ENCODE measurements at regions not wholly inside any gene's neighbourhood (a gene's known extent, or its start where the extent isn't known, plus 50 kb on each side); places are given as distances from the start of the nearest gene placed in this dataset.

DNA sequence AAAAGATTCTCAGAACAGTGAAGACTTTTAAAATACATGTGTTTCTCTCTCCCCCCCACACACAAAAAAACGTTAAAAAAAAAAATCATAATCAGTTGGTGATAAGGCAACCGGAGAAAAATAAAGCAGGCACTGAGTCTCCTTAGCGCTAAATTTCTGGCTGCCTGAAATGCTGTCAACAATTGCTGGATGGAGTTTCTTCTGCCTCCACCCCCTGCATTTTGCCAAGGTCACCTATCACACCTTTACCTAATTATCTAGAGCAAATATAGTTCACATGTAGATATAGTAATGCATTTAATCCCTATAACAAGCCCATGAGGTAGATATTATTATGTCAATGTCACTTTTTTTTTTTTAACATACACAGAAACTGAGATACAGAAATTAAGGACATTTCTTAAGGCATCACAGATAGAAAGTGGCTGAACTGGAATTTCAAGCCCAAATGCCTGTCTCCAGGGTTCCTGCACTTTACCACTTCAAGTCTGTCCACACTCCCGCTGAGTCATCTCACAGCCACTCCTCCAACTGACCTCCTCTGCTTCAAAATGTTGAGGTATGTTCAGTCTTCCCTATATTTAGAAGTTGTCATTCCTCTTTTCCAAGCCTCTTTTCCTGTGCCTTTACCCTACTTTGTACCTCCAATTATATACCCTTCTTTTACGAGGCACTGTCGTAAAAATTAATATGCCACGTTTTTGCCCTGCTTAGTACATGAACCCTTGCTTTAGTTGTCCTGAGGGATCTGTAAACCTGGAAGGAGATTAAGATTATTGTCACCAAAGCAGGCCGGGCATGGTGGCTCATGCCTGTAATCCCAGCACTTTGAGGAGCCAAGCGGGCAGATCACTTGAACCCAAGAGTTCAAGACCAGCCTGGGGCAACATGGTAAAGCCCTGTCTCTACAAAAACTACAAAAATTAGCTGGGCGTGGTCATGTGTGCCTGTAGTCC is 72.8 kb upstream of the MPP7 start:
- DNase-seq, result peak; percentile 81
- no peak overlapping the region for H3K27ac ChIP-seq (ENCODE audit: low read depth, low read length)
- no CpG with 5 or more reads among the region's 10 CpGs for WGBS (ENCODE audit: extremely low coverage, insufficient coverage, low lambda C conversion rate)

GRCh38 chr10:28378986-28379585 is 76.2 kb upstream of the MPP7 start:
- H2AK5ac ChIP-seq (ENCODE audit: low read length), result no peak overlapping the region
- no CpG with 5 or more reads among the region's 8 CpGs for WGBS (ENCODE audit: extremely low coverage, insufficient coverage, low lambda C conversion rate)
- H3K27me3 ChIP-seq (ENCODE audit: insufficient read depth, low read length, poor library complexity), result no peaks in the 10 kb centered on the region
- H3K4me3 ChIP-seq (ENCODE audit: low read length), result no peak overlapping the region
- no peak overlapping the region for H2BK120ac ChIP-seq (ENCODE audit: low read depth, low read length)
- no peaks in the 10 kb centered on the region for H3K36me3 ChIP-seq (ENCODE audit: control insufficient read depth, insufficient read depth, low read length)
- no peak overlapping the region for H3K23ac ChIP-seq (ENCODE audit: low read length)
- no peaks in the 10 kb centered on the region for H3K79me2 ChIP-seq (ENCODE audit: control insufficient read depth, insufficient read depth, low read length)
- no peak overlapping the region for H3K4me2 ChIP-seq (ENCODE audit: low read length)
- H3K4ac ChIP-seq (ENCODE audit: low read depth, low read length), result no peak overlapping the region
- H3K4me1 ChIP-seq (ENCODE audit: control insufficient read depth, low read depth, low read length), result no peaks in the 10 kb centered on the region
- no peak overlapping the region for H2BK15ac ChIP-seq (replicated peaks; ENCODE audit: low read depth)
- no peak overlapping the region for H4K8ac ChIP-seq (ENCODE audit: low read depth, low read length)
- no peaks in the 10 kb centered on the region for H3K79me1 ChIP-seq (ENCODE audit: low read length)
- no peak overlapping the region for H4K5ac ChIP-seq (ENCODE audit: low read length)
- H2BK5ac ChIP-seq (ENCODE audit: low read length), result no peak overlapping the region
- H3K27ac ChIP-seq (ENCODE audit: low read depth, low read length), result no peak overlapping the region
- DNase-seq, result no peak
- no peak overlapping the region for H3K18ac ChIP-seq (ENCODE audit: low read length)
- H3K56ac ChIP-seq (ENCODE audit: low read length), result no peak overlapping the region
- no peak overlapping the region for H3K9ac ChIP-seq (ENCODE audit: low read length)

More for the DNA sequence above, 72.8 kb upstream of the MPP7 start:
- no peaks in the 10 kb centered on the region for H3K79me1 ChIP-seq (ENCODE audit: low read length)
- H3K4ac ChIP-seq (ENCODE audit: low read depth, low read length), result no peak overlapping the region
- no peak overlapping the region for H3K9ac ChIP-seq (ENCODE audit: low read length)
- H4K8ac ChIP-seq (ENCODE audit: low read depth, low read length), result no peak overlapping the region
- H2BK5ac ChIP-seq (ENCODE audit: low read length), result no peak overlapping the region
- no peak overlapping the region for H3K4me3 ChIP-seq (ENCODE audit: low read length)
- no peak overlapping the region for H2BK15ac ChIP-seq (replicated peaks; ENCODE audit: low read depth)
- no peaks in the 10 kb centered on the region for H3K4me1 ChIP-seq (ENCODE audit: control insufficient read depth, low read depth, low read length)
- H2AK5ac ChIP-seq (ENCODE audit: low read length), result no peak overlapping the region
- no peaks in the 10 kb centered on the region for H3K27me3 ChIP-seq (ENCODE audit: insufficient read depth, low read length, poor library complexity)
- no peaks in the 10 kb centered on the region for H3K36me3 ChIP-seq (ENCODE audit: control insufficient read depth, insufficient read depth, low read length)
- H4K5ac ChIP-seq (ENCODE audit: low read length), result no peak overlapping the region
- no peak overlapping the region for H3K4me2 ChIP-seq (ENCODE audit: low read length)
- no peak overlapping the region for H3K23ac ChIP-seq (ENCODE audit: low read length)
- H3K18ac ChIP-seq (ENCODE audit: low read length), result no peak overlapping the region
- H2BK120ac ChIP-seq (ENCODE audit: low read depth, low read length), result no peak overlapping the region
- no peak overlapping the region for H3K56ac ChIP-seq (ENCODE audit: low read length)
- no peaks in the 10 kb centered on the region for H3K79me2 ChIP-seq (ENCODE audit: control insufficient read depth, insufficient read depth, low read length)

DNA sequence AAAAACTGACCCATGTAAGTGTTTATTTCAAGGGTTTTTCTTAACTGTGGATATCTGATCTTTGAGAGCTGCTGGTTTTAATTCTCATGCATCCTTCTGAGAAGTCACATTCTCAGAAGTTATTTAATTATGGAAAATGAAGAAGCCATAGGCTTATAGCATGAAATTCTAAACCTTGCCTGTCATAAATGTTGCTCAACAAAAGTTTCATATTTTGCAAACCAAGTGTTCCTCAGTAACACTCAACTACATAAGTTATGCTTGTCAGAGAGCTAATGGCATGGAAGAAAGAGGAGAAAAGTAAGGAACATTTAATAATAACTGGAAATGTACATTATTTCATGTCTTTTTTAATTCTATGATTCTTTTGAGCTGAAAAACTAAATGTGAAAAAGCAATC is 78.6 kb upstream of the MPP7 start:
- no peak overlapping the region for H2BK5ac ChIP-seq (ENCODE audit: low read length)
- H2AK5ac ChIP-seq (ENCODE audit: low read length), result no peak overlapping the region
- H3K4me1 ChIP-seq (ENCODE audit: control insufficient read depth, low read depth, low read length), result peaks cover 3% of the 10 kb centered on the region
- no peak overlapping the region for H3K23ac ChIP-seq (ENCODE audit: low read length)
- no peak overlapping the region for H2BK120ac ChIP-seq (ENCODE audit: low read depth, low read length)
- no peak overlapping the region for H3K4ac ChIP-seq (ENCODE audit: low read depth, low read length)
- no peak overlapping the region for H3K18ac ChIP-seq (ENCODE audit: low read length)
- H3K79me2 ChIP-seq (ENCODE audit: control insufficient read depth, insufficient read depth, low read length), result no peaks in the 10 kb centered on the region
- H3K9ac ChIP-seq (ENCODE audit: low read length), result no peak overlapping the region
- no peak overlapping the region for H4K8ac ChIP-seq (ENCODE audit: low read depth, low read length)
- H3K27ac ChIP-seq (ENCODE audit: low read depth, low read length), result no peak overlapping the region
- H2BK15ac ChIP-seq (replicated peaks; ENCODE audit: low read depth), result no peak overlapping the region
- no peak overlapping the region for H3K4me3 ChIP-seq (ENCODE audit: low read length)
- no peaks in the 10 kb centered on the region for H3K79me1 ChIP-seq (ENCODE audit: low read length)
- H3K36me3 ChIP-seq (ENCODE audit: control insufficient read depth, insufficient read depth, low read length), result no peaks in the 10 kb centered on the region
- H3K27me3 ChIP-seq (ENCODE audit: insufficient read depth, low read length, poor library complexity), result no peaks in the 10 kb centered on the region
- DNase-seq, result no peak
- H4K5ac ChIP-seq (ENCODE audit: low read length), result no peak overlapping the region
- H3K4me2 ChIP-seq (ENCODE audit: low read length), result no peak overlapping the region
- no peak overlapping the region for H3K56ac ChIP-seq (ENCODE audit: low read length)

DNA sequence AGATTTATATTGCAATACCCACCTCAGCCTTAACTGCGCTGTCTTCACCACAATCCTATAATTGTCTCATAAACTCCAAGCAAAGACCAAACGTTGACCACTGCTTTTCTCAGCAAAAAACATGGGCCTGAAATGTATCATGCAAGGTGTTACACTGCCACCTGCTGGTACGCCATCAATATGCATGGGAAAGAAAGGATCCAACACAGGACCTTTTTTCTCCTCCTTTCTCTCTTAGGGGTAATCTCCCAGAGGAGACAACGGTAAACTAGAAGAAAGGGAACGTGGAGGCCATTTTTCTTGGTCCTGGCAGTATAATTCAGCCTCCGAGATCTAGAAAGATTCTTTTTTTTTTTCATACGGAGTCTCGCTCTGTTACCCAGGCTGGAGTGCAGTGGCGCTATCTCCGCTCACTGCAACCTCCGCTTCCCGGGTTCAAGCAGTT is 79.1 kb upstream of the MPP7 start:
- Histone ChIP-seq H2AK5ac (ENCODE audit: low read length) (no peak overlapping the region), H3K4me3 (ENCODE audit: low read length) (no peak overlapping the region), H3K56ac (ENCODE audit: low read length) (no peak overlapping the region), H3K79me2 (ENCODE audit: control insufficient read depth, insufficient read depth, low read length) (no peaks in the 10 kb centered on the region), H3K4me2 (ENCODE audit: low read length) (no peak overlapping the region), H3K27ac (ENCODE audit: low read depth, low read length) (no peak overlapping the region), H3K23ac (ENCODE audit: low read length) (no peak overlapping the region), H4K5ac (ENCODE audit: low read length) (no peak overlapping the region), H3K18ac (ENCODE audit: low read length) (no peak overlapping the region), H3K4ac (ENCODE audit: low read depth, low read length) (no peak overlapping the region), H3K36me3 (ENCODE audit: control insufficient read depth, insufficient read depth, low read length) (no peaks in the 10 kb centered on the region), H3K9ac (ENCODE audit: low read length) (no peak overlapping the region), H2BK5ac (ENCODE audit: low read length) (no peak overlapping the region), H3K27me3 (ENCODE audit: insufficient read depth, low read length, poor library complexity) (no peaks in the 10 kb centered on the region), H2BK120ac (ENCODE audit: low read depth, low read length) (no peak overlapping the region), H4K8ac (ENCODE audit: low read depth, low read length) (no peak overlapping the region), H3K4me1 (ENCODE audit: control insufficient read depth, low read depth, low read length) (peaks cover 3% of the 10 kb centered on the region), H2BK15ac (replicated peaks; ENCODE audit: low read depth) (no peak overlapping the region), H3K79me1 (ENCODE audit: low read length) (no peaks in the 10 kb centered on the region)
- peak; percentile 93 for DNase-seq
- WGBS (ENCODE audit: extremely low coverage, insufficient coverage, low lambda C conversion rate), result no CpG with 5 or more reads among the region's 12 CpGs

DNA sequence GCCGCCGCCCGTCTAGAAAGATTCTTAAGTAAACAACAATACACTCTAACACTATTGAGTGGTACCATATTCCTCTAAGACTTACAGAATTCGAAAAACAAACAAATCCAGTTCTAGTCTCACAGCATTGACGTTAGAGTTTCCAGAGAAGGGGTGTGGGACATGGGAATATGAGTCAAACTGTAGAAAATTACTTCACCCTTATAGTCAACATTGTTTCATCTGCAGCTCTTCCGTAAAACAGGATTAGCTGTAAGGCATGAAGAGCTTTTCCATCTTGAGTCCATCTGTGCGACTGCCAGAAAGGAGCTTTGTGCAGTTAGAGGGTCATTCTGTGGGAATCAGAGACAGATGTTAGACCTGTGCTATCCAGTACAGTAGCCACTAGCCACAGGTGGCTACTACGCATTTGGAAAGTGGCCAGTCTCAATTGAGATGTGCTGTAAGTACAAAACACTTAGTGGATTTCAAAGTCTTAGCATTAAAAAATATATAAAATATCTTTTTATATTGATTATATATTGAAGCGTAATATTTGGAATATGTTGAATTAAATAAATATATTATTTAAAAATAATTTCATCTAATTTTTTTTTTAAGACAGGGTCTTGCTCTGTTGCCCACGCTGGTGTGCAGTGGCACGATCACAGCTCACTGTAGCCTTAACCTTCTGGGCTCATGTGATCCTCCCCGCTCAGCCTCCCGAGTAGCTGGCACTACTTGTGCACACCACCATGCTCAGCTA is 79.8 kb upstream of the MPP7 start:
- no peak overlapping the region for H4K8ac ChIP-seq (ENCODE audit: low read depth, low read length)
- H3K79me1 ChIP-seq (ENCODE audit: low read length), result no peaks in the 10 kb centered on the region
- H2BK15ac ChIP-seq (replicated peaks; ENCODE audit: low read depth), result no peak overlapping the region
- no peak overlapping the region for H2BK5ac ChIP-seq (ENCODE audit: low read length)
- H2BK120ac ChIP-seq (ENCODE audit: low read depth, low read length), result no peak overlapping the region
- no peak for DNase-seq
- no peak overlapping the region for H3K4ac ChIP-seq (ENCODE audit: low read depth, low read length)
- H3K4me2 ChIP-seq (ENCODE audit: low read length), result no peak overlapping the region
- H3K79me2 ChIP-seq (ENCODE audit: control insufficient read depth, insufficient read depth, low read length), result no peaks in the 10 kb centered on the region
- no peak overlapping the region for H3K4me3 ChIP-seq (ENCODE audit: low read length)
- H3K36me3 ChIP-seq (ENCODE audit: control insufficient read depth, insufficient read depth, low read length), result no peaks in the 10 kb centered on the region
- no peak overlapping the region for H3K23ac ChIP-seq (ENCODE audit: low read length)
- H2AK5ac ChIP-seq (ENCODE audit: low read length), result no peak overlapping the region
- H4K5ac ChIP-seq (ENCODE audit: low read length), result no peak overlapping the region
- H3K27ac ChIP-seq (ENCODE audit: low read depth, low read length), result no peak overlapping the region
- no peak overlapping the region for H3K56ac ChIP-seq (ENCODE audit: low read length)
- no peaks in the 10 kb centered on the region for H3K27me3 ChIP-seq (ENCODE audit: insufficient read depth, low read length, poor library complexity)
- H3K4me1 ChIP-seq (ENCODE audit: control insufficient read depth, low read depth, low read length), result peaks cover 3% of the 10 kb centered on the region
- WGBS (ENCODE audit: extremely low coverage, insufficient coverage, low lambda C conversion rate), result 100% methylated on average over 1 of the region's 13 CpGs
- H3K18ac ChIP-seq (ENCODE audit: low read length), result no peak overlapping the region
- H3K9ac ChIP-seq (ENCODE audit: low read length), result no peak overlapping the region

Data from mesendoderm (in vitro differentiated cells).